ENCODE measurements at regions not wholly inside any gene's neighbourhood (a gene's known extent, or its start where the extent isn't known, plus 50 kb on each side); places are given as distances from the start of the nearest gene placed in this dataset.

DNA sequence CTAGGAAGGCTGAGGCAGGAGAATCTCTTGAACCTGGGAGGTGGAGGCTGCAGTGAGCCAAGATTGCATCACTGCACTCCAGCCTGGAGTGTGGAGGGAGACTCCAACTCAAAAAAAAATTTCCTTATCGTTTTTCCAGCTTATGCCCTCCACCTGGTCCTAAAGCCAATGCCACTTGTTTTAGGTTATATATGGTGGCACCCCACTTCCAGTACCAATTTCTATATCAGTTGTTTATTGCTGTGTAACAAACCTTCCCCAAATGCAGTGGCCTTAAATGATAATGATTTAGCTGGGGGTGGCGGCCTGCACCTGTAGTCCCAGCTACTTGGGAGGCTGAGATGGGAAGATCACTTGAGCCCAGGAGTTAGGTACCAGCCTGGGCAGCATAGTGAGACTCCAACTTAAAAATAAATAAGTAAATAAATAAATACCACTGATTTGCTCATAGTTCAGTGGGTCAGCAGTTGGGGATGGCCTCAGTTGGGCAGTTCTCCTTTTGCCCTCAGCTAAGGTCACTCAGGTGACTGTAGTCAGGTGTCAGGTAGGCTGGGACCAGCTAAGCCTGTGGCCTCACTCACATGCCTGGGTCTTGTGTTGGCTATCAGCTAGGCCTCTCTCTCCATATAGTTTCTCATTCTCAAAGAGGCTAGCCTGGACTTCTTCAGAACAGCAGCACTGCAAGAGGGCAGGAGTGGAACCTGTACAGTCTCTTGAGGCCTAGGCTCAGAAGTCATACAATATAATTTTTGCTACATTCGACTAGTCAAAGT lies 113.7 kb upstream of the GATA6 start:
- TF ChIP-seq, protein P1, sequence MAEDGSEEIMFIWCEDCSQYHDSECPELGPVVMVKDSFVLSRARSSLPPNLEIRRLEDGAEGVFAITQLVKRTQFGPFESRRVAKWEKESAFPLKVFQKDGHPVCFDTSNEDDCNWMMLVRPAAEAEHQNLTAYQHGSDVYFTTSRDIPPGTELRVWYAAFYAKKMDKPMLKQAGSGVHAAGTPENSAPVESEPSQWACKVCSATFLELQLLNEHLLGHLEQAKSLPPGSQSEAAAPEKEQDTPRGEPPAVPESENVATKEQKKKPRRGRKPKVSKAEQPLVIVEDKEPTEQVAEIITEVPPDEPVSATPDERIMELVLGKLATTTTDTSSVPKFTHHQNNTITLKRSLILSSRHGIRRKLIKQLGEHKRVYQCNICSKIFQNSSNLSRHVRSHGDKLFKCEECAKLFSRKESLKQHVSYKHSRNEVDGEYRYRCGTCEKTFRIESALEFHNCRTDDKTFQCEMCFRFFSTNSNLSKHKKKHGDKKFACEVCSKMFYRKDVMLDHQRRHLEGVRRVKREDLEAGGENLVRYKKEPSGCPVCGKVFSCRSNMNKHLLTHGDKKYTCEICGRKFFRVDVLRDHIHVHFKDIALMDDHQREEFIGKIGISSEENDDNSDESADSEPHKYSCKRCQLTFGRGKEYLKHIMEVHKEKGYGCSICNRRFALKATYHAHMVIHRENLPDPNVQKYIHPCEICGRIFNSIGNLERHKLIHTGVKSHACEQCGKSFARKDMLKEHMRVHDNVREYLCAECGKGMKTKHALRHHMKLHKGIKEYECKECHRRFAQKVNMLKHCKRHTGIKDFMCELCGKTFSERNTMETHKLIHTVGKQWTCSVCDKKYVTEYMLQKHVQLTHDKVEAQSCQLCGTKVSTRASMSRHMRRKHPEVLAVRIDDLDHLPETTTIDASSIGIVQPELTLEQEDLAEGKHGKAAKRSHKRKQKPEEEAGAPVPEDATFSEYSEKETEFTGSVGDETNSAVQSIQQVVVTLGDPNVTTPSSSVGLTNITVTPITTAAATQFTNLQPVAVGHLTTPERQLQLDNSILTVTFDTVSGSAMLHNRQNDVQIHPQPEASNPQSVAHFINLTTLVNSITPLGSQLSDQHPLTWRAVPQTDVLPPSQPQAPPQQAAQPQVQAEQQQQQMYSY (CRISPR knock-in tag; IDR thresholded peaks at IDR 0.05) = no peak
- TF ChIP-seq, protein P2, sequence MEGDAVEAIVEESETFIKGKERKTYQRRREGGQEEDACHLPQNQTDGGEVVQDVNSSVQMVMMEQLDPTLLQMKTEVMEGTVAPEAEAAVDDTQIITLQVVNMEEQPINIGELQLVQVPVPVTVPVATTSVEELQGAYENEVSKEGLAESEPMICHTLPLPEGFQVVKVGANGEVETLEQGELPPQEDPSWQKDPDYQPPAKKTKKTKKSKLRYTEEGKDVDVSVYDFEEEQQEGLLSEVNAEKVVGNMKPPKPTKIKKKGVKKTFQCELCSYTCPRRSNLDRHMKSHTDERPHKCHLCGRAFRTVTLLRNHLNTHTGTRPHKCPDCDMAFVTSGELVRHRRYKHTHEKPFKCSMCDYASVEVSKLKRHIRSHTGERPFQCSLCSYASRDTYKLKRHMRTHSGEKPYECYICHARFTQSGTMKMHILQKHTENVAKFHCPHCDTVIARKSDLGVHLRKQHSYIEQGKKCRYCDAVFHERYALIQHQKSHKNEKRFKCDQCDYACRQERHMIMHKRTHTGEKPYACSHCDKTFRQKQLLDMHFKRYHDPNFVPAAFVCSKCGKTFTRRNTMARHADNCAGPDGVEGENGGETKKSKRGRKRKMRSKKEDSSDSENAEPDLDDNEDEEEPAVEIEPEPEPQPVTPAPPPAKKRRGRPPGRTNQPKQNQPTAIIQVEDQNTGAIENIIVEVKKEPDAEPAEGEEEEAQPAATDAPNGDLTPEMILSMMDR (IDR thresholded peaks at IDR 0.05 in 2 of 3, conservative IDR thresholded peaks at IDR 0.05 in 1 of 3; ENCODE audit: control insufficient read depth in 2 of 3, extremely low read depth in 1 of 3, insufficient read depth in 1 of 3, low read depth in 3 of 3, low read length in 3 of 3) = no peak
- no peak for TF ChIP-seq BRCA1 (IDR thresholded peaks at IDR 0.05; ENCODE audit: low read depth, low read length)
